H1 (cell line): ENCODE measurements at regions not wholly inside any gene's neighbourhood (a gene's known extent, or its start where the extent isn't known, plus 50 kb on each side); places are given as distances from the start of the nearest gene placed in this dataset.

ENCODE experiments used
- CTCF ChIA-PET: fragments of 300-600 bp; sonication (Branson Sonifier 250); formaldehyde crosslinking; loops from one replicate; lab custom pipeline; 2021; ENCODE audit not compliant: partially characterized antibody; lab: Charles Lee
- POLR2A ChIA-PET: fragments of 300-600 bp; sonication (Branson Sonifier 250); formaldehyde crosslinking; loops from one replicate; lab custom pipeline; 2021; ENCODE audit warnings: inconsistent platforms; ENCODE audit not compliant: partially characterized antibody; lab: Charles Lee
- DNase-seq, 2 experiments: peaks; one replicate each; pipeline versions ENCODE4 v3.0.0 to v3.0.0-alpha.2; 2010 to 2022; ENCODE audit warnings: low spot score in 2 of 2, low read depth in 1 of 2, mixed read lengths in 1 of 2
- FAIRE-seq: peaks from 2 replicates; lab custom pipeline; 2011; peaks lifted over from hg19 to GRCh38; lab: Jason Lieb, UNC
- H2AFZ ChIP-seq: 2 replicates; pipeline ENCODE4 v1.8.1; 2012; ENCODE audit warnings: low read length, inconsistent platforms
- H2AK5ac ChIP-seq: 2 replicates; pipeline ENCODE4 v1.6.1; 2013; ENCODE audit warnings: low read depth, low read length
- H2BK120ac ChIP-seq: replicated peaks from 2 replicates; pipeline ENCODE3; 2013; ENCODE audit warnings: low read depth, low read length, inconsistent platforms
- H2BK12ac ChIP-seq: 2 replicates; pipeline ENCODE4 v1.6.1; 2013; ENCODE audit warnings: low read depth, low read length
- H2BK15ac ChIP-seq: 2 replicates; pipeline ENCODE4 v1.6.1; 2013; ENCODE audit warnings: low read length
- H2BK20ac ChIP-seq: 2 replicates; pipeline ENCODE4 v1.6.1; 2013; ENCODE audit warnings: low read length
- H2BK5ac ChIP-seq: 2 replicates; pipeline ENCODE4 v1.6.1; 2013; ENCODE audit warnings: low read depth, low read length
- H3K14ac ChIP-seq: 2 replicates; pipeline ENCODE4 v1.6.1; 2013; ENCODE audit warnings: inconsistent platforms; ENCODE audit not compliant: insufficient read length
- H3K18ac ChIP-seq: 2 replicates; pipeline ENCODE4 v1.6.1; 2013; ENCODE audit warnings: low read length; ENCODE audit errors: extremely low read depth
- H3K23ac ChIP-seq: 2 replicates; pipeline ENCODE4 v1.6.1; 2013; ENCODE audit warnings: inconsistent platforms; ENCODE audit not compliant: insufficient read length
- H3K23me2 ChIP-seq: 2 replicates; pipeline ENCODE4 v1.6.1; 2013; ENCODE audit warnings: low read depth, low read length
- H3K27ac ChIP-seq: 2 replicates; pipeline ENCODE4 v1.6.1; 2011; ENCODE audit warnings: low read depth, low read length, inconsistent platforms
- H3K27me3 ChIP-seq, 4 experiments: replicated peaks in 1 of 4; 1 replicate in 1 of 4; 2 replicates in 3 of 4; pipeline versions ENCODE4 v1.6.1 to v1.8.1; 2011 to 2013; ENCODE audit warnings: low read length in 3 of 4, mild to moderate bottlenecking in 3 of 4, inconsistent platforms in 2 of 4, mixed read lengths in 2 of 4, moderate library complexity in 1 of 4; ENCODE audit not compliant: control insufficient read depth in 3 of 4, insufficient read depth in 3 of 4; ENCODE audit errors: extremely low read depth in 1 of 4
- H3K36me3 ChIP-seq, 4 experiments: 2 replicates each; pipeline versions ENCODE4 v1.6.1 to v1.8.1; 2011 to 2013; ENCODE audit warnings: mild to moderate bottlenecking in 4 of 4, low read length in 3 of 4, moderate library complexity in 2 of 4, control low read depth in 1 of 4, inconsistent platforms in 1 of 4; ENCODE audit not compliant: insufficient read depth in 4 of 4, control insufficient read depth in 2 of 4
- H3K4ac ChIP-seq: replicated peaks from 2 replicates; pipeline ENCODE3; 2013; ENCODE audit warnings: low read length, low read depth, mixed read lengths, inconsistent platforms; ENCODE audit not compliant: insufficient read length
- H3K4me1 ChIP-seq, 4 experiments: replicated peaks in 1 of 4; 1 replicate in 1 of 4; 2 replicates in 3 of 4; pipeline versions ENCODE4 v1.6.1 to v1.8.1; 2011 to 2013; ENCODE audit warnings: low read length in 3 of 4, inconsistent platforms in 2 of 4, mixed read lengths in 1 of 4; ENCODE audit not compliant: insufficient read depth in 4 of 4, control insufficient read depth in 3 of 4
- H3K4me2 ChIP-seq, 2 experiments: 2 replicates each; pipeline versions ENCODE4 v1.6.1 to v1.8.1; 2011 to 2013; ENCODE audit warnings: low read depth in 2 of 2, low read length in 2 of 2, control low read depth in 1 of 2, inconsistent platforms in 1 of 2, mild to moderate bottlenecking in 1 of 2; ENCODE audit not compliant: insufficient read depth in 1 of 2
- H3K4me3 ChIP-seq, 4 experiments: fragments of 200-600, 300-600 bp in 1 of 4; sonication (generic), shearing (Covaris generic), sonication (Bioruptor Twin) in 1 of 4; 2 replicates each; pipeline versions ENCODE4 v1.5.1 to v1.8.1; 2011 to 2016; ENCODE audit warnings: low read length in 4 of 4, low read depth in 3 of 4, control low read depth in 2 of 4, inconsistent platforms in 2 of 4, mild to moderate bottlenecking in 2 of 4, mixed read lengths in 1 of 4, moderate library complexity in 1 of 4; ENCODE audit not compliant: insufficient read depth in 2 of 4; ENCODE audit errors: extremely low read depth in 1 of 4
- H3K56ac ChIP-seq: replicated peaks from 2 replicates; pipeline ENCODE3; 2013; ENCODE audit warnings: low read depth, mild to moderate bottlenecking, mixed read lengths, low read length, inconsistent platforms; ENCODE audit not compliant: insufficient read length
- H3K79me1 ChIP-seq: 2 replicates; pipeline ENCODE4 v1.6.1; 2013; ENCODE audit warnings: low read depth, low read length, control low read depth
- H3K79me2 ChIP-seq, 2 experiments: 2 replicates each; pipeline versions ENCODE4 v1.6.1 to v1.8.1; 2012 to 2013; ENCODE audit warnings: low read length in 2 of 2, mild to moderate bottlenecking in 2 of 2, inconsistent platforms in 1 of 2; ENCODE audit not compliant: insufficient read depth in 2 of 2, control insufficient read depth in 1 of 2
- H3K9ac ChIP-seq, 4 experiments: replicated peaks in 1 of 4; 1 replicate in 1 of 4; 2 replicates in 3 of 4; pipeline versions ENCODE4 v1.6.1 to v1.8.1; 2011 to 2013; ENCODE audit warnings: low read depth in 3 of 4, low read length in 3 of 4, control low read depth in 2 of 4, mild to moderate bottlenecking in 2 of 4, moderate library complexity in 2 of 4, inconsistent platforms in 1 of 4; ENCODE audit errors: extremely low read depth in 1 of 4
- H3K9me3 ChIP-seq, 2 experiments: 2 replicates each; pipeline versions ENCODE4 v1.6.1 to v1.8.1; 2012 to 2013; ENCODE audit warnings: mild to moderate bottlenecking in 2 of 2, moderate library complexity in 2 of 2, control low read depth in 1 of 2, inconsistent platforms in 1 of 2, low read depth in 1 of 2, low read length in 1 of 2, mixed read lengths in 1 of 2; ENCODE audit not compliant: insufficient read depth in 2 of 2
- H4K20me1 ChIP-seq, 2 experiments: replicated peaks in 1 of 2; 2 replicates each; pipeline versions ENCODE3 to v1.8.1; 2011 to 2013; ENCODE audit warnings: inconsistent platforms in 2 of 2, low read length in 2 of 2, mild to moderate bottlenecking in 1 of 2; ENCODE audit not compliant: insufficient read depth in 2 of 2, control insufficient read depth in 1 of 2
- H4K5ac ChIP-seq: 2 replicates; pipeline ENCODE4 v1.6.1; 2013; ENCODE audit warnings: low read length, low read depth, mixed read lengths, inconsistent platforms; ENCODE audit not compliant: insufficient read length
- H4K8ac ChIP-seq: 2 replicates; pipeline ENCODE4 v1.8.0; 2013; ENCODE audit warnings: mild to moderate bottlenecking, moderate library complexity, low read length, inconsistent platforms; ENCODE audit not compliant: insufficient read depth; ENCODE audit errors: extremely low read depth
- H4K91ac ChIP-seq: replicated peaks from 2 replicates; pipeline ENCODE3; 2013; ENCODE audit warnings: low read length, mixed read lengths, inconsistent platforms; ENCODE audit not compliant: insufficient read length
- CBX5 ChIP-seq: fragments of 300-800, 300-1000 bp; sonication (generic); IDR thresholded peaks from 2 replicates; pipeline ENCODE4 v1.7.1; 2016; ENCODE audit warnings: antibody characterized with exemption, low read length, low read depth
- EP300 ChIP-seq, 2 experiments: IDR thresholded peaks; 1 replicate in 1 of 2; 2 replicates in 1 of 2; pipeline ENCODE4 v1.6.1; 2011 to 2012; ENCODE audit warnings: low read depth in 2 of 2, low read length in 2 of 2, mild to moderate bottlenecking in 2 of 2, borderline replicate concordance in 1 of 2, inconsistent platforms in 1 of 2, moderate library complexity in 1 of 2
- EZH2 ChIP-seq: fragments of 200-600 bp; sonication (generic); IDR thresholded peaks from 2 replicates; pipeline ENCODE4 v1.7.1; 2012; ENCODE audit warnings: low read depth, mild to moderate bottlenecking, moderate library complexity, low read length, inconsistent platforms; ENCODE audit not compliant: severe bottlenecking
- HDAC2 ChIP-seq, 2 experiments: fragments of 300-600 bp in 1 of 2; sonication (generic) in 1 of 2; IDR thresholded peaks; 2 replicates each; pipeline ENCODE4 v1.6.1; 2011 to 2012; ENCODE audit warnings: low read depth in 2 of 2, low read length in 2 of 2, mild to moderate bottlenecking in 2 of 2, moderate library complexity in 2 of 2, borderline replicate concordance in 1 of 2, inconsistent platforms in 1 of 2
- MAFK ChIP-seq: IDR thresholded peaks from 2 replicates; pipeline ENCODE4 v1.6.1; 2012; ENCODE audit warnings: low read depth, mild to moderate bottlenecking, improper control_type of control experiment, low read length
- NANOG ChIP-seq: IDR thresholded peaks from 2 replicates; pipeline ENCODE4 v1.6.1; 2011; ENCODE audit warnings: low read length, low read depth, mild to moderate bottlenecking, inconsistent platforms; ENCODE audit not compliant: insufficient read depth, poor library complexity, severe bottlenecking
- RAD21 ChIP-seq, 2 experiments: IDR thresholded peaks in 1 of 2; conservative IDR thresholded peaks in 1 of 2; 2 replicates each; pipeline ENCODE4 v1.6.1; 2011; ENCODE audit warnings: low read depth in 2 of 2, low read length in 2 of 2, improper control_type of control experiment in 1 of 2, inconsistent platforms in 1 of 2, mild to moderate bottlenecking in 1 of 2, moderate library complexity in 1 of 2
- SIN3A ChIP-seq, 2 experiments: IDR thresholded peaks in 1 of 2; conservative IDR thresholded peaks in 1 of 2; 2 replicates each; pipeline ENCODE4 v1.6.1; 2011 to 2012; ENCODE audit warnings: low read length in 2 of 2, improper control_type of control experiment in 1 of 2, low read depth in 1 of 2, mild to moderate bottlenecking in 1 of 2
- SIX5 ChIP-seq: IDR thresholded peaks from 2 replicates; pipeline ENCODE4 v1.6.1; 2011; ENCODE audit warnings: mild to moderate bottlenecking, low read depth, low read length
- TEAD4 ChIP-seq: IDR thresholded peaks from 2 replicates; pipeline ENCODE4 v1.6.1; 2012; ENCODE audit warnings: low read depth, low read length, inconsistent platforms, mixed read lengths
- YY1 ChIP-seq: IDR thresholded peaks from 2 replicates; pipeline ENCODE4 v1.6.1; 2011; ENCODE audit warnings: low read depth, mild to moderate bottlenecking, low read length
- WGBS, 2 experiments: shearing (Covaris generic) in 1 of 2; methylation state at CpG; one replicate each; pipeline versions ENCODE4 v1.1.6 to v1.1.7; 2013 to 2015; ENCODE audit warnings: low lambda C conversion rate in 2 of 2, mixed read lengths in 2 of 2, inconsistent platforms in 1 of 2, low coverage in 1 of 2, missing lambda C conversion rate in 1 of 2; ENCODE audit not compliant: insufficient replicate concordance in 2 of 2, insufficient coverage in 1 of 2, insufficient read length in 1 of 2; ENCODE audit errors: extremely low coverage in 1 of 2, missing lambda C conversion rate in 1 of 2; 5-methylcytosine and 5-hydroxymethylcytosine counted together

- no peak for FAIRE-seq
- H2AFZ ChIP-seq, result no peak overlapping the region
- H3K14ac ChIP-seq, result no peak overlapping the region
- H2BK12ac ChIP-seq, result no peak overlapping the region
- H3K56ac ChIP-seq, result no peak overlapping the region
- CTCF ChIA-PET, result interaction anchor here (1.0 to 2.9 kb wide), 9 partner anchors 11 to 35 kb away, joined by 3 to 14 read pairs (median 5); no protein-coding TSS in a partner anchor
- H4K20me1 ChIP-seq, result peaks cover 0 to 2% of the 10 kb centered on the region in 2 experiments
- DNase-seq, result no peak
- no peak overlapping the region for H4K5ac ChIP-seq
- H2BK20ac ChIP-seq, result no peak overlapping the region
- H3K27ac ChIP-seq, result no peak overlapping the region
- H3K4me3 ChIP-seq, result no peak overlapping the region
- H3K4ac ChIP-seq, result no peak overlapping the region
- H4K91ac ChIP-seq, result no peak overlapping the region
- H2BK120ac ChIP-seq, result no peak overlapping the region
- no peaks in the 10 kb centered on the region for H3K27me3 ChIP-seq
- no peaks in the 10 kb centered on the region for H3K36me3 ChIP-seq
- H3K18ac ChIP-seq, result no peak overlapping the region
- H3K4me2 ChIP-seq, result no peak overlapping the region
- H2BK15ac ChIP-seq, result no peak overlapping the region
- no peak overlapping the region for H2AK5ac ChIP-seq
- no peak overlapping the region for H2BK5ac ChIP-seq
- WGBS, 2 experiments, result 90% methylated on average over 7 of the region's 7 CpGs; no CpG with 5 or more reads in 1 of the 2 experiments
- POLR2A ChIA-PET, result no interaction called here
- H3K79me1 ChIP-seq, result no peaks in the 10 kb centered on the region
- peaks cover 0 to 11% (median 4%) of the 10 kb centered on the region in 4 experiments; a peak in 6 of 7 replicates for H3K4me1 ChIP-seq
- no peaks in the 10 kb centered on the region for H3K79me2 ChIP-seq
- TF ChIP-seq SIN3A (conservative IDR thresholded peaks at IDR 0.05 in 1 of 2, IDR thresholded peaks at IDR 0.05 in 1 of 2; ENCODE audit: low read depth in 1 of 2, low read length in 2 of 2) (no peak), SIX5 (no peak), HDAC2 (IDR thresholded peaks at IDR 0.05; ENCODE audit: borderline replicate concordance in 1 of 2, low read depth in 2 of 2, low read length in 2 of 2) (no peak), EZH2 (no peak), TEAD4 (no peak), EP300 (IDR thresholded peaks at IDR 0.05; ENCODE audit: borderline replicate concordance in 1 of 2, low read depth in 2 of 2, low read length in 2 of 2) (no peak), NANOG (no peak), CBX5 (no peak), YY1 (no peak), RAD21 (IDR thresholded peaks at IDR 0.05 in 1 of 2, conservative IDR thresholded peaks at IDR 0.05 in 1 of 2; ENCODE audit: low read depth in 2 of 2, low read length in 2 of 2) (no peak), MAFK (no peak)
- TF ChIP-seq, all 59 proteins: peak for 0
- no peak overlapping the region for H3K23ac ChIP-seq
- no peak overlapping the region for H4K8ac ChIP-seq
- no peaks in the 10 kb centered on the region for H3K23me2 ChIP-seq
- 0 out of 4 replicates have a peak, but pooled peaks cover 0 to 2% of the 10 kb centered on the region in 2 experiments for H3K9me3 ChIP-seq
- H3K9ac ChIP-seq, result no peak overlapping the region
Observed at GRCh38 chr6:166742981-166743380, 115.9 kb upstream of the RPS6KA2 start.
